K562 (cell line): ENCODE measurements at regions not wholly inside any gene's neighbourhood (a gene's known extent, or its start where the extent isn't known, plus 50 kb on each side); places are given as distances from the start of the nearest gene placed in this dataset.

Experiments
- ATAC-seq: fragments of 200-7000 bp; cut with Tn5 transposase; 3 replicates; pipeline ENCODE4 v1.9.1; 2020; ENCODE audit warnings: moderate library complexity
- BruUV-seq: library from RNA; stranded (reverse); fragments of 400-500 nt; replicated peaks from 2 replicates; lab custom pipeline; 2021; lab: Mats Ljungman, UMichigan
- CTCF ChIA-PET: fragments of 300-600 bp; formaldehyde crosslinking; extraction: SDS; loops from one replicate; lab custom pipeline; 2021; ENCODE audit warnings: low intra/inter-chr PET ratio; lab: Yijun Ruan, JAX
- POLR2A ChIA-PET: fragments of 300-600, 350-650 bp; sonication (Branson Sonifier 250); formaldehyde crosslinking; extraction: SDS; loops from one replicate; lab custom pipeline; 2021; ENCODE audit warnings: antibody characterized with exemption, inconsistent platforms; lab: Yijun Ruan, JAX
- DNase-seq, 4 experiments: peaks; one replicate each; pipeline versions ENCODE4 v3.0.0 to v3.0.0-alpha.2; 2011 to 2018; ENCODE audit warnings: low spot score in 3 of 4, mixed read lengths in 3 of 4; ENCODE audit errors: extremely low read depth in 1 of 4
- FAIRE-seq: peaks from 2 replicates; lab custom pipeline; 2011; peaks lifted over from hg19 to GRCh38; lab: Jason Lieb, UNC
- H2AFZ ChIP-seq: 2 replicates; pipeline ENCODE4 v1.6.0; 2011; ENCODE audit warnings: low read depth, low read length, control low read depth, inconsistent platforms
- H3K27ac ChIP-seq: fragments of 200-600 bp; 3 replicates; pipeline ENCODE4 v1.8.0; 2011; ENCODE audit warnings: low read depth, mild to moderate bottlenecking, control low read depth, inconsistent platforms, low read length, moderate library complexity, mixed read lengths; ENCODE audit errors: extremely low read depth
- H3K27me3 ChIP-seq, 2 experiments: fragments of 300-600 bp in 1 of 2; 2 replicates in 1 of 2; 3 replicates in 1 of 2; pipeline versions ENCODE4 v1.6.0 to v1.8.0; 2011; ENCODE audit warnings: inconsistent platforms in 2 of 2, low read length in 2 of 2, mild to moderate bottlenecking in 1 of 2, mixed read lengths in 1 of 2, moderate library complexity in 1 of 2; ENCODE audit not compliant: control insufficient read depth in 2 of 2, insufficient read depth in 2 of 2
- H3K36me3 ChIP-seq: fragments of 300-600 bp; 3 replicates; pipeline ENCODE4 v1.8.0; 2011; ENCODE audit warnings: mild to moderate bottlenecking, low read length, inconsistent platforms; ENCODE audit not compliant: control insufficient read depth, insufficient read depth
- H3K4me1 ChIP-seq, 2 experiments: fragments of 200-600 bp in 1 of 2; replicated peaks in 1 of 2; 2 replicates in 1 of 2; 3 replicates in 1 of 2; pipeline versions ENCODE4 v1.5.1 to v1.8.0; 2011; ENCODE audit warnings: inconsistent platforms in 2 of 2, low read length in 2 of 2, mild to moderate bottlenecking in 1 of 2, mixed read lengths in 1 of 2, moderate library complexity in 1 of 2; ENCODE audit not compliant: control insufficient read depth in 2 of 2, insufficient read depth in 2 of 2
- H3K4me2 ChIP-seq: 2 replicates; pipeline ENCODE4 v1.6.1; 2011; ENCODE audit warnings: low read length, control low read depth, inconsistent platforms, mixed read lengths; ENCODE audit not compliant: insufficient read depth
- H3K4me3 ChIP-seq: fragments of 200-600 bp; sonication (generic), shearing (Covaris generic); 2 replicates; pipeline ENCODE4 v1.5.1; 2016; ENCODE audit warnings: control low read depth, inconsistent platforms
- H3K79me2 ChIP-seq: fragments of 200-600 bp; 3 replicates; pipeline ENCODE4 v1.8.0; 2011; ENCODE audit warnings: low read length, inconsistent platforms; ENCODE audit not compliant: control insufficient read depth, insufficient read depth
- H3K9ac ChIP-seq, 2 experiments: 2 replicates each; pipeline versions ENCODE4 v1.6.0 to v1.6.1; 2011; ENCODE audit warnings: low read depth in 2 of 2, low read length in 2 of 2, control low read depth in 1 of 2, inconsistent platforms in 1 of 2, mild to moderate bottlenecking in 1 of 2, mixed read lengths in 1 of 2; ENCODE audit not compliant: insufficient read depth in 1 of 2
- H3K9me1 ChIP-seq: one replicate; pipeline ENCODE4 v1.6.0; 2011; ENCODE audit warnings: inconsistent platforms, mild to moderate bottlenecking, low read length, moderate library complexity; ENCODE audit not compliant: control insufficient read depth, insufficient read depth
- H3K9me3 ChIP-seq: replicated peaks from 2 replicates; pipeline ENCODE4 v1.5.1; 2011; ENCODE audit warnings: low read depth, low read length, inconsistent platforms; ENCODE audit not compliant: control insufficient read depth, insufficient read depth
- H4K20me1 ChIP-seq: replicated peaks from 2 replicates; pipeline ENCODE4 v1.6.1; 2011; ENCODE audit warnings: low read length, inconsistent platforms, mixed read lengths; ENCODE audit not compliant: control insufficient read depth, insufficient read depth
- CEBPB ChIP-seq: fragments of 450-650 bp; IDR thresholded peaks from 2 replicates; pipeline ENCODE4 v1.6.1; 2016; ENCODE audit warnings: missing genetic modification characterization, missing compliant biosample characterization
- CEBPG ChIP-seq, 3 experiments: fragments of 200-800 bp in 1 of 3; sonication (Bioruptor generic) in 1 of 3; sonication (generic) in 1 of 3; formaldehyde crosslinking in 1 of 3; IDR thresholded peaks in 2 of 3; conservative IDR thresholded peaks in 1 of 3; 2 replicates each; pipeline versions ENCODE4 v1.6.1 to v1.8.0; 2016 to 2022; ENCODE audit warnings: missing compliant biosample characterization in 2 of 3, missing genetic modification characterization in 2 of 3, mild to moderate bottlenecking in 1 of 3, missing genetic modification reagents in 1 of 3
- NR1H2 ChIP-seq: sonication (generic); formaldehyde crosslinking; IDR thresholded peaks from 2 replicates; pipeline ENCODE4 v1.4.0; 2020; ENCODE audit warnings: mild to moderate bottlenecking, missing genetic modification reagents
- RBM15 ChIP-seq: fragments of 200-400 bp; formaldehyde crosslinking; IDR thresholded peaks from 2 replicates; pipeline ENCODE4 v1.6.1; 2018; ENCODE audit warnings: mild to moderate bottlenecking, low read length, moderate library complexity; ENCODE audit not compliant: insufficient read depth
- WGBS: fragments of 100-300 bp; shearing (Covaris generic); methylation state at CpG from one replicate; pipeline ENCODE4 v1.1.6; 2016; ENCODE audit warnings: low coverage, mixed read lengths; ENCODE audit not compliant: insufficient coverage; ENCODE audit errors: missing lambda C conversion rate; 5-methylcytosine and 5-hydroxymethylcytosine counted together
- in situ Hi-C: fragments of 300-500 bp; cut with MboI; formaldehyde crosslinking; loops from 4 replicates; pipeline ENCODE4 v1.15.0; 2018; ENCODE audit warnings: inconsistent platforms, mixed read lengths
- intact Hi-C: fragments of 100-400 bp; cut with micrococcal nuclease; formaldehyde crosslinking; loops from 2 replicates; pipeline ENCODE4 v1.14.2; 2022
- TF ChIP-seq, protein P1 (sequence below): fragments of 450-650 bp; IDR thresholded peaks from 2 replicates; pipeline ENCODE4 v1.6.1; 2016; ENCODE audit warnings: low read depth

GRCh38 chr1:221076391-221076811 lies 197.2 kb downstream of the HLX start (continued):
- TF ChIP-seq, protein P1, sequence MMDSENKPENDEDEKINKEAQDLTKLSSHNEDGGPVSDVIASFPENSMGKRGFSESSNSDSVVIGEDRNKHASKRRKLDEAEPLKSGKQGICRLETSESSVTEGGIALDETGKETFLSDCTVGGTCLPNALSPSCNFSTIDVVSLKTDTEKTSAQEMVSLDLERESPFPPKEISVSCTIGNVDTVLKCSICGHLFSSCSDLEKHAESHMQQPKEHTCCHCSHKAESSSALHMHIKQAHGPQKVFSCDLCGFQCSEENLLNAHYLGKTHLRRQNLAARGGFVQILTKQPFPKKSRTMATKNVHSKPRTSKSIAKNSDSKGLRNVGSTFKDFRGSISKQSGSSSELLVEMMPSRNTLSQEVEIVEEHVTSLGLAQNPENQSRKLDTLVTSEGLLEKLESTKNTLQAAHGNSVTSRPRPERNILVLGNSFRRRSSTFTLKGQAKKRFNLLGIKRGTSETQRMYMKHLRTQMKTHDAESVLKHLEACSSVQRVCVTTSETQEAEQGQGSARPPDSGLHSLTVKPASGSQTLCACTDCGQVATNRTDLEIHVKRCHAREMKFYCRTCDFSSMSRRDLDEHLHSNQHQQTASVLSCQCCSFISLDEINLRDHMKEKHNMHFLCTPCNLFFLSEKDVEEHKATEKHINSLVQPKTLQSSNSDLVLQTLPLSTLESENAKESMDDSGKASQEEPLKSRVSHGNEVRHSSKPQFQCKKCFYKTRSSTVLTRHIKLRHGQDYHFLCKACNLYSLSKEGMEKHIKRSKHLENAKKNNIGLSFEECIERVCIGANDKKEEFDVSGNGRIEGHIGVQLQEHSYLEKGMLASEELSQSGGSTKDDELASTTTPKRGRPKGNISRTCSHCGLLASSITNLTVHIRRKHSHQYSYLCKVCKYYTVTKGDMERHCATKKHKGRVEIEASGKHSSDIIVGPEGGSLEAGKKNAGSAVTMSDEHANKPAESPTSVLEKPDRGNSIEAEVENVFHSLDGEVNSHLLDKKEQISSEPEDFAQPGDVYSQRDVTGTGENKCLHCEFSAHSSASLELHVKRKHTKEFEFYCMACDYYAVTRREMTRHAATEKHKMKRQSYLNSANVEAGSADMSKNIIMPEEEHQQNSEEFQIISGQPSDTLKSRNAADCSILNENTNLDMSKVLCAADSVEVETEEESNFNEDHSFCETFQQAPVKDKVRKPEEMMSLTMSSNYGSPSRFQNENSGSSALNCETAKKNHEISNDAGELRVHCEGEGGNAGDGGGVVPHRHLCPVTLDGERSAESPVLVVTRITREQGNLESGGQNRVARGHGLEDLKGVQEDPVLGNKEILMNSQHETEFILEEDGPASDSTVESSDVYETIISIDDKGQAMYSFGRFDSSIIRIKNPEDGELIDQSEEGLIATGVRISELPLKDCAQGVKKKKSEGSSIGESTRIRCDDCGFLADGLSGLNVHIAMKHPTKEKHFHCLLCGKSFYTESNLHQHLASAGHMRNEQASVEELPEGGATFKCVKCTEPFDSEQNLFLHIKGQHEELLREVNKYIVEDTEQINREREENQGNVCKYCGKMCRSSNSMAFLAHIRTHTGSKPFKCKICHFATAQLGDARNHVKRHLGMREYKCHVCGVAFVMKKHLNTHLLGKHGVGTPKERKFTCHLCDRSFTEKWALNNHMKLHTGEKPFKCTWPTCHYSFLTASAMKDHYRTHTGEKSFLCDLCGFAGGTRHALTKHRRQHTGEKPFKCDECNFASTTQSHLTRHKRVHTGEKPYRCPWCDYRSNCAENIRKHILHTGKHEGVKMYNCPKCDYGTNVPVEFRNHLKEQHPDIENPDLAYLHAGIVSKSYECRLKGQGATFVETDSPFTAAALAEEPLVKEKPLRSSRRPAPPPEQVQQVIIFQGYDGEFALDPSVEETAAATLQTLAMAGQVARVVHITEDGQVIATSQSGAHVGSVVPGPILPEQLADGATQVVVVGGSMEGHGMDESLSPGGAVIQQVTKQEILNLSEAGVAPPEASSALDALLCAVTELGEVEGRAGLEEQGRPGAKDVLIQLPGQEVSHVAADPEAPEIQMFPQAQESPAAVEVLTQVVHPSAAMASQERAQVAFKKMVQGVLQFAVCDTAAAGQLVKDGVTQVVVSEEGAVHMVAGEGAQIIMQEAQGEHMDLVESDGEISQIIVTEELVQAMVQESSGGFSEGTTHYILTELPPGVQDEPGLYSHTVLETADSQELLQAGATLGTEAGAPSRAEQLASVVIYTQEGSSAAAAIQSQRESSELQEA = no peak
- TF ChIP-seq, all 486 proteins: peak for 0

- H3K36me3 ChIP-seq = no peaks in the 10 kb centered on the region
- no peak overlapping the region for H3K4me2 ChIP-seq
- H3K9me3 ChIP-seq = no peaks in the 10 kb centered on the region
- DNase-seq = no peak
- no peak overlapping the region for H3K4me3 ChIP-seq
- H3K4me1 ChIP-seq = no peaks in the 10 kb centered on the region
- TF ChIP-seq RBM15 (no peak), CEBPB (peak; percentile 45; the same call in 1 of the 2 replicates), NR1H2 (CRISPR knock-in tag) (no peak), CEBPG (CRISPR knock-in tag; IDR thresholded peaks at IDR 0.05) (no peak), CEBPG (tag; conservative IDR thresholded peaks at IDR 0.05 in 1 of 2, IDR thresholded peaks at IDR 0.05 in 1 of 2) (0 out of 4 replicates have a peak, but pooled peaks of 1 of the 2 experiments have one; percentile 28)
- ChIA-PET POLR2A (no interaction called here), CTCF (no interaction called here)
- intact Hi-C loops = no loop called here
- in situ Hi-C loops = no loop called here
- WGBS = 10% methylated on average over 1 of the region's 1 CpG
- H3K79me2 ChIP-seq = no peaks in the 10 kb centered on the region
- H3K27ac ChIP-seq = no peak overlapping the region
- H4K20me1 ChIP-seq = no peaks in the 10 kb centered on the region
- BruUV-seq = no TSS peak
- H2AFZ ChIP-seq = no peak overlapping the region
- no peaks in the 10 kb centered on the region for H3K27me3 ChIP-seq
- H3K9me1 ChIP-seq = no peaks in the 10 kb centered on the region
- no peak for ATAC-seq
- no peak for FAIRE-seq
- H3K9ac ChIP-seq = no peak overlapping the region
Observed at GRCh38 chr1:221078260-221078965, 199.2 kb downstream of the HLX start.
